Aorta (tissue), 5 donors: ENCODE measurements at regions not wholly inside any gene's neighbourhood (a gene's known extent, or its start where the extent isn't known, plus 50 kb on each side); places are given as distances from the start of the nearest gene placed in this dataset.

ENCODE experiments used
- ATAC-seq: fragments of 200-7000 bp; cut with Tn5 transposase; one replicate; pipeline ENCODE4 v1.9.1; 2022; ENCODE audit warnings: moderate library complexity; ENCODE audit not compliant: low FRiP score
- DNase-seq, 2 donors: peaks; one replicate each; pipeline ENCODE4 v3.0.0-alpha.2; 2020
- H3K27ac ChIP-seq, 2 donors: one replicate each; pipeline ENCODE4 v1.5.1; 2013; ENCODE audit warnings: low read length in 2 of 2, mild to moderate bottlenecking in 2 of 2, moderate library complexity in 2 of 2, control low read depth in 1 of 2, inconsistent platforms in 1 of 2, low read depth in 1 of 2
- H3K27me3 ChIP-seq, 2 donors: one replicate each; pipeline ENCODE4 v1.6.1; 2013; ENCODE audit warnings: control low read depth in 1 of 2, low read length in 1 of 2, mild to moderate bottlenecking in 1 of 2, moderate library complexity in 1 of 2; ENCODE audit not compliant: insufficient read depth in 2 of 2, control insufficient read depth in 1 of 2
- H3K36me3 ChIP-seq, 2 donors: one replicate each; pipeline ENCODE4 v1.6.1; 2013; ENCODE audit warnings: control low read depth in 1 of 2, low read length in 1 of 2, mild to moderate bottlenecking in 1 of 2; ENCODE audit not compliant: insufficient read depth in 2 of 2, control insufficient read depth in 1 of 2
- H3K4me1 ChIP-seq, 2 donors: one replicate each; pipeline ENCODE4 v1.6.1; 2013; ENCODE audit warnings: low read length in 2 of 2, control low read depth in 1 of 2, mild to moderate bottlenecking in 1 of 2, moderate library complexity in 1 of 2; ENCODE audit not compliant: insufficient read depth in 2 of 2, control insufficient read depth in 1 of 2
- H3K4me3 ChIP-seq, 2 donors: one replicate each; pipeline ENCODE4 v1.5.1; 2013; ENCODE audit warnings: low read length in 2 of 2, control low read depth in 1 of 2, mild to moderate bottlenecking in 1 of 2
- H3K9me3 ChIP-seq: one replicate; pipeline ENCODE4 v1.6.1; 2013; ENCODE audit warnings: mild to moderate bottlenecking, low read length; ENCODE audit not compliant: control insufficient read depth
- WGBS, 2 donors: extraction: QIAGEN DNeasy Blood & Tissue Kit; methylation state at CpG; one replicate each; pipeline ENCODE4 v1.1.7; 2013; 5-methylcytosine and 5-hydroxymethylcytosine counted together
- intact Hi-C, 2 donors: fragments of 100-400 bp; cut with DNase I; formaldehyde crosslinking; loops; one replicate each; pipeline versions ENCODE4 v1.14.2 to v1.15.0; 2022
- donor health status: healthy with polysubstance abuse.
- donor health status: Bipolar disorder and iron deficiency.
- donor health status: DM: no; HTN: no; CAD: no.
- donor health status: DM: no; HTN: no; CAD: no.
- donor health status: DM: yes; HTN: yes; CAD: no.

DNA sequence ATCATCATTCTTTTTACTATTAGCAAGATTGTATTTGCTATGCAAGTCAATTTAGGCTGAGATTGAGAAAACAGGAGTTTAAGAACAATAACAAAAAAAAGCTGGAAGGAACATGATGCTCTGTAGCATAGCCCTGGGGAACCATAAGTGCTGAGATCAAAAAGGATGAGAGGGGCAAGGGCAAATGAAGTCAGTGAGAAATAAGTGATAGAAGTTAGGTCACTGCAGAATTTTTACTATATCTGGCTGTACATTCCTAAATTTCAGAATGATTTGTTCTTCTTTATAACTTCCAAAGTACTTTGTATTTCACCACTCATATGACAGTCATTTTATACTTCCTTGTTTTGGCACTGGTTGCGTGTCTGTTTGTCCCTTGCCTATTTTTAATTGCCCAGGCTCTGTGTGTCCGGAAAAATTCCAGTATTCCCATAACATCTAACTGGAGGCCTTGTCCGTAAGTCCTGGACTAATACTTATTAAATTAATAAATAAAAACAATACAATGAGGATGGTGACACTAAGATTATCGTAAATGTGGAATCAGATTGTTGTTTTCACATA, 444.7 kb downstream of the TENT5A start:
- Histone ChIP-seq H3K4me1 (no peaks in the 10 kb centered on the region), H3K4me3 (no peak overlapping the region), H3K27me3 (no peaks in the 10 kb centered on the region), H3K36me3 (no peaks in the 10 kb centered on the region), H3K9me3 (no peaks in the 10 kb centered on the region), H3K27ac (no peak overlapping the region)
- ATAC-seq (no peak), DNase-seq (no peak)
- WGBS, 2 donors: 95 to 96% methylated on average over 4 of the region's 4 CpGs
- intact Hi-C loops: no loop called here

DNA sequence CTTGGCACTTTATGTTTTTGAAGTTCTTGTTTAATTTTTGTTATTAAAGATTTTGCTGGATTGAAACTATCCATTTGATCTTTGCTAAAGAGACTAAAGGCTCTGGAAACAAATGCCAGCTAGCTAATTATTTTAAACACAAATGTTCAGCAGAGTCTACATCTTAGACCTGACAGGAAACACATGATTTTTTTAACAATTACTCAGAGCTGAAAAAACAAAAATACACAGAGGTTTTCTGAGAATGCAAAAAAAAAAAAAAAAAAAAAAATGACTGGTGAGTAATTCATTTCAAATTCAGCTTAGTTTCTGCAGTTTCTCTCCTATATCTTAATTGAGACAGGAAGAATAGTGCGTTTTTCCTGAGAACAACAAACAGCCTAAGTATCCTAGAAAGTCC, 448.0 kb downstream of the TENT5A start:
- Histone ChIP-seq H3K4me3 (no peak overlapping the region), H3K36me3 (no peaks in the 10 kb centered on the region), H3K4me1 (no peaks in the 10 kb centered on the region), H3K27me3 (no peaks in the 10 kb centered on the region), H3K27ac (no peak overlapping the region), H3K9me3 (no peaks in the 10 kb centered on the region)
- no peak for ATAC-seq
- no peak for DNase-seq
- intact Hi-C loops: no loop called here
- WGBS, 2 donors: 14 to 38% methylated on average over 1 of the region's 1 CpG

DNA sequence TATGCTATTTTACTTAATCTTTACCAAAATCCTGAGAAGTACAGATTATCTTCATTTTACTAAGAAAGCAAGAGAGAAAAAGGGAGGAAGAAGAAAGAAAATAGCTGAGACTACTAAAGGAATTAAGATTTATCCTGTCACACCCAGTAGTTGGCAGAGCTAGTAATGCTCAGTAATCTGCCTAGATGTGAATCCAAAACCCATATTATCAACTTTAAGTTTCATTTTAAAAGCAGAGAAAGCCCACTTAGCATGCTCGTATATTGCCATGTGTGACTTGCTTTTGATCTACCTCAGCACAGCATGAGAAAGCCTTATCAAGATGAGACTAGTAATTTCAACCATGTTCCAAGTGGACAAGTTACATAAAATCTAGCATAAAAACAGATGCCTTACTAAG, 451.5 kb downstream of the TENT5A start:
- Histone ChIP-seq H3K27ac (no peak overlapping the region), H3K4me1 (no peaks in the 10 kb centered on the region), H3K4me3 (no peak overlapping the region), H3K27me3 (no peaks in the 10 kb centered on the region), H3K36me3 (no peaks in the 10 kb centered on the region), H3K9me3 (no peaks in the 10 kb centered on the region)
- ATAC-seq (no peak), DNase-seq (no peak)
- intact Hi-C loops: no loop called here
- 73 to 83% methylated on average over 1 of the region's 1 CpG for WGBS, 2 donors

DNA sequence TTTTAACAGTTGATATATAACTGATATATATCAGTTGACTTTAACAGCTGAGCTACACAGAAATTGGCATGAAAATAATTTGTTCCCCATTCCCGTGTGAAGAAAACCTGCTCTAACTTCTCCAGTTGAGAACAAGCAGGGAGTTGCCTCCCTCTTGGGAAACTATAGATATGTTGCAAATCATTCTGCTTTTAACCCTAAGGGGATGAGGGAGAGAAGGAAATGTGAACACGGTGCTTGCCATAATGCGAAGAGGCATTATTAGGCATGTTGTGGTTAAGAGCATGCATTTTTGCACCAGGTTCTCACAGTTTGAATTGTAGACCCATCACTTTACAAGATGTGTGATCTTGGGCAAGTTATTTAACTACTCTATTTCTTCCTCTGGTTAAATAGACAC, 453.7 kb downstream of the TENT5A start:
- Histone ChIP-seq H3K36me3 (no peaks in the 10 kb centered on the region), H3K4me1 (no peaks in the 10 kb centered on the region), H3K9me3 (no peaks in the 10 kb centered on the region), H3K27me3 (no peaks in the 10 kb centered on the region), H3K27ac (no peak overlapping the region), H3K4me3 (no peak overlapping the region)
- ATAC-seq: no peak
- intact Hi-C loops: no loop called here
- no peak for DNase-seq
- 72 to 81% methylated on average over 3 of the region's 3 CpGs for WGBS, 2 donors

DNA sequence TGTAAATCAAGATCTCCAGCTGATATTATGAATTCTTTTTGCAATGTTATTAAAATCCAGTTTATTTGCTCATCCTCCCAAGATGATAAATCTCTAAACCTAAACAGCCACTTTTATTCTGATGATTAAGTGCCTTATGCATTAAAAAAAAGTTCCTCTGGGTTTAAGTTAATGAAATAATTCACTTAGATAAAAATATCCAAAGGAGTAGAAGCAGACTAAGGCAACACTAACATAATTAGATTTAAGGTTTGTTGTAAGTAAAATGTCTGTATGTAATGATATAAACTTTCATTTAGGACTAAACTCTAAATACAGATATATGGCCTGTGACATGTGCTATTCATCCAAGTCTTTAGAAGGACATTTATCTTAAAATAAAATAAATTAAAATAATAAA, 457.2 kb downstream of the TENT5A start:
- Histone ChIP-seq H3K4me1 (no peaks in the 10 kb centered on the region), H3K4me3 (no peak overlapping the region), H3K27ac (no peak overlapping the region), H3K36me3 (no peaks in the 10 kb centered on the region), H3K27me3 (no peaks in the 10 kb centered on the region), H3K9me3 (no peaks in the 10 kb centered on the region)
- intact Hi-C loops: no loop called here
- DNase-seq (no peak), ATAC-seq (no peak)

DNA sequence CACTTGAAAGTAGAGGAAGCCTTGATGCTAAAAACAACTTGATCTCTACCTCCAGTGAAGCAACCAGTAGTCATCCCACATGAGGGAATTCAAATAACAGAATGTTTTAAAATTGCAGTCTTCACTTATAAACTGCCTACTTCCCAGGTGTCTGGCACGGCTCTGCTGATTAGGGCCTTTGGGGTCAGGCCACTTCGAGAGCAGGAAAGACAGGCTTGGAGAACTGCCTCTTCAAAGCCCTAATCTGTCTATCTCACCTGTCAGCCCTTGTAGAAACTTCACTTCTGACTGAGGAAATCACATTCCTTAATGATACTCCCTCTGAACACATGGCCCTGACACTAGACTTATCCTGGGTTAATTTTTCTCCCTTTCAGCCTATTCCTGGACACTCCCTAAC, 458.6 kb downstream of the TENT5A start:
- 92 to 94% methylated on average over 2 of the region's 2 CpGs for WGBS, 2 donors
- Histone ChIP-seq H3K36me3 (no peaks in the 10 kb centered on the region), H3K9me3 (no peaks in the 10 kb centered on the region), H3K27me3 (no peaks in the 10 kb centered on the region), H3K4me3 (no peak overlapping the region), H3K4me1 (no peaks in the 10 kb centered on the region), H3K27ac (no peak overlapping the region)
- intact Hi-C loops: no loop called here
- ATAC-seq: no peak
- no peak for DNase-seq

DNA sequence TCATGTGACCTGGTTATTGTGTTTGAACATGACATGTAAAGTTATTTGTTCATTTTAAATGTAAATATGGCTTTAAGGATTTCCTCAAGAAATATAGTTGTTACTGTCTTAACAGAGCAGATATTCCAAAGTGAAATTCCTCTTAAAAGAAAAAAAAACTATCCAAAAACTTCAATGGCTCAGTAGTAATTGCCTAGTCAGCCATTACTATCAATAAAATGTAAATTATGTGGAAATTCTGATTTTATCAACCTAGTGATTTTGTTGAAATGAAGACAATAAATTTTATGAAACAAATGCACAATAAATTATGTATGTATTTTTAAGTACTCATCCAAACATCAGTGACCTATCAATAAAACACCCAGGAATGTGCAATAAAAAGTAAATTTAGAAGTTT, 463.3 kb downstream of the TENT5A start:
- H3K36me3 ChIP-seq: no peaks in the 10 kb centered on the region
- no peaks in the 10 kb centered on the region for H3K27me3 ChIP-seq
- no peaks in the 10 kb centered on the region for H3K9me3 ChIP-seq
- intact Hi-C loops: no loop called here
- no peak for ATAC-seq
- H3K4me1 ChIP-seq: no peaks in the 10 kb centered on the region
- no peak overlapping the region for H3K27ac ChIP-seq
- no peak for DNase-seq
- H3K4me3 ChIP-seq: no peak overlapping the region

DNA sequence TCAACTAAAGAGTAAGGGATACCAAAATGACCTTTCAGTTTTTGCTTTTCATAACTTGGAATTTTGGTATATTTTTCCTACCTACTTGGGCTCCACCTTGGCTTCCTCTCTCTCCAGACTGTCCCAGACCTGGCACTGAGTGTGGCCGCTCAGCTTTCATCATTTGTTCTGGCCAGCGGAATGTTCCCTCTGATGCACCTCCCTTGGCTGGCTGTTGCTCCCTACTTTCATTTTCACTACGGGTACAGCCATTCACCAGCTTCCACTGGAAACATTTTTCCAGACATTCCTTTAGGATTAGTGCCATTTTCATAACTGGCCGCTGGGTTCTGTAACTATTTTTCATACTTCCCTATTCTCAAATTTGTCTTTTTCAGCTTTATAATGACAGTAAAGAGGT, 487.4 kb downstream of the TENT5A start:
- Histone ChIP-seq H3K4me1 (no peaks in the 10 kb centered on the region), H3K9me3 (no peaks in the 10 kb centered on the region), H3K36me3 (no peaks in the 10 kb centered on the region), H3K27me3 (no peaks in the 10 kb centered on the region), H3K27ac (peak overlapping the region in 1 of 2 donors; percentile 84), H3K4me3 (peak overlapping the region in 1 of 2 donors; percentile 82)
- 3 to 4% methylated on average over 4 of the region's 4 CpGs for WGBS, 2 donors
- intact Hi-C loops: no loop called here
- ATAC-seq: peak; percentile 73
- DNase-seq: peak; percentile 72 to 80

DNA sequence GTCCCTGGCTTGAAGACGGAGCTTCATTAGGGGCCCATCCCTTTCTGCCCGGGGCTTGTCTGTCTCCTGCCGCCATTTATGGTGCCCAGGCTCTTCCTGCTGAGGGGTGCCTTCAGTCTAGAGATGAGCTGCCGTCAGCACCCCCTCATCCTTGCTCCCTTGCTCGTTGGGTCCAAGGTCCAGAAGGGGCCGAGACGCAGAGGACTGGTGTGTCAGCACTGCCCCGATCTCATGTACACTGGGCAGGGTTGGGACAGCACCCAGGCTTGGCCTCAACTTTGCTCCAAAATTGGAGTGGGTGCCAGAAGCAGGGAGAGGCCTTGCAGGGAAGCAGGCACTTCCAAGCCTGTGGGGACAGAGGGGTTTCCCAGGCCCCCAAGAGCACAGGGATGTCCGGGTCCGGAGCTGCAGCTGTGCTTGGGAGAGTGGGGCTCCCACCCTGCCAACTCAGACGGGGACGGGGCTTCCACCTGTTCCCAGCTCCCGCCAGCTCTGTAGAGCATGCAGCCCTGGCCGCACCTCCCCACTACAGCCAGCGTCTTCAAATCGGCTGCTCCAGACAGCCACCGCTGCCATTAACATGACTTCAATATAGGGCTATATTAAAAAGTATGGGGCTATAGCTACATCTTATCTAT, 488.8 kb downstream of the TENT5A start:
- no peaks in the 10 kb centered on the region for H3K36me3 ChIP-seq
- WGBS, 2 donors: 68 to 71% methylated on average over 17 of the region's 17 CpGs
- H3K27ac ChIP-seq: no peak overlapping the region
- intact Hi-C loops: no loop called here
- no peak for ATAC-seq
- H3K9me3 ChIP-seq: no peaks in the 10 kb centered on the region
- no peaks in the 10 kb centered on the region for H3K4me1 ChIP-seq
- no peak overlapping the region for H3K4me3 ChIP-seq
- peak; percentile 30 to 61 for DNase-seq
- H3K27me3 ChIP-seq: no peaks in the 10 kb centered on the region
